Omental fat pad (tissue), 3 donors: ENCODE measurements at regions not wholly inside any gene's neighbourhood (a gene's known extent, or its start where the extent isn't known, plus 50 kb on each side); places are given as distances from the start of the nearest gene placed in this dataset.

Experiments
- ATAC-seq: fragments of 150-250 bp; one replicate; pipeline ENCODE4 v1.9.1; 2016; ENCODE audit warnings: mild to moderate bottlenecking, moderate library complexity; ENCODE audit not compliant: low FRiP score
- DNase-seq: peaks from one replicate; pipeline ENCODE4 v3.0.0-alpha.2; 2019; ENCODE audit warnings: low spot score
- TF ChIP-seq, protein P1 (sequence below), 3 donors: fragments of 450-650 bp; IDR thresholded peaks; one replicate each; pipeline ENCODE4 v1.5.1; 2016 to 2017; ENCODE audit warnings: antibody characterized with exemption in 3 of 3, mild to moderate bottlenecking in 3 of 3, moderate library complexity in 2 of 3

DNA sequence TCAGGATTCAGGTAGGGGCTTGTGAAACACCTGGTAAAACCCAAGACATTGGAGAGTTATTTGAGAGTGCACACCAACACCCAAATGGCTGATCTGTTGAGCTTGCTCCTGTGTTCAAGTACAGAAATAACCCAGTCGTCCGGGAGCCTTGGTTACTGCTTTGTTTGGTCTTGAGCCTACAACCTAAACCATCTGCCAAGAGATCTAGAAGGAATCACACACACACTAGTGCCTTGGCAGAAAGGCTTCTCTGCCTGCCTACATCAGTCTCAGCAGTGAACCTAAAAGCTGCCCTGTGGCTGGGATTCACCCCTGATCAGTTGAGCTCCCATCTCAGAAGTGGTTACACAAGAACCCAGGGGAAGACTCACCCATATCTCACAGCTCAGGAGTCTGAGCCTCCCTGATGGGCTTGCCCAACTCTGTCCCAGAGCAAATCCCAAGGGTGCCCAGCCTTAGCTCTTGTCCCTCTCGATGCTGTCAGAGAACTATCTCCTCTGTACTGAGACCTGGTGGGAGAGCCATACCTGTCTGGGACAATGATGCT is 167.6 kb downstream of the CXCL12 start:
- DNase-seq (no peak), ATAC-seq (no peak)
- TF ChIP-seq, protein P1, sequence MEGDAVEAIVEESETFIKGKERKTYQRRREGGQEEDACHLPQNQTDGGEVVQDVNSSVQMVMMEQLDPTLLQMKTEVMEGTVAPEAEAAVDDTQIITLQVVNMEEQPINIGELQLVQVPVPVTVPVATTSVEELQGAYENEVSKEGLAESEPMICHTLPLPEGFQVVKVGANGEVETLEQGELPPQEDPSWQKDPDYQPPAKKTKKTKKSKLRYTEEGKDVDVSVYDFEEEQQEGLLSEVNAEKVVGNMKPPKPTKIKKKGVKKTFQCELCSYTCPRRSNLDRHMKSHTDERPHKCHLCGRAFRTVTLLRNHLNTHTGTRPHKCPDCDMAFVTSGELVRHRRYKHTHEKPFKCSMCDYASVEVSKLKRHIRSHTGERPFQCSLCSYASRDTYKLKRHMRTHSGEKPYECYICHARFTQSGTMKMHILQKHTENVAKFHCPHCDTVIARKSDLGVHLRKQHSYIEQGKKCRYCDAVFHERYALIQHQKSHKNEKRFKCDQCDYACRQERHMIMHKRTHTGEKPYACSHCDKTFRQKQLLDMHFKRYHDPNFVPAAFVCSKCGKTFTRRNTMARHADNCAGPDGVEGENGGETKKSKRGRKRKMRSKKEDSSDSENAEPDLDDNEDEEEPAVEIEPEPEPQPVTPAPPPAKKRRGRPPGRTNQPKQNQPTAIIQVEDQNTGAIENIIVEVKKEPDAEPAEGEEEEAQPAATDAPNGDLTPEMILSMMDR (IDR thresholded peaks at IDR 0.05): no peak

DNA sequence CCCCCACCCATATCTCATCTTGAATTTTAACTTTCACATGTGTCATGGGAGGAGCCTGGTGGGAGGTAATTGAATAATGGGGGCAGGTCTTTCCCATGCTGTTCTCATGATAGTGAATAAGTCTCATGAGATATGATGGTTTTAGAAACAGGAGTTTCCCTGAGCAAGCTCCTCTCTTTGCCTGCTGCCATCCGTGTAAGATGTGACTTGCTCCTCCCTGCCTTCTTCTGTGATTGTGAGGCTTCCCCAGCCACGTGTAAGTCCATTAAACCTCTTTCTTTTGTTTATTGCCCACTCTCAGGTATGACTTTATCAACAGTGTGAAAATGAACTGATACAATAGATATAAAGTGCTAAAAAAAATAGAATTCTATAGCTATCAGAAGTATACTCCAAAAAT is 168.8 kb downstream of the CXCL12 start:
- DNase-seq (no peak), ATAC-seq (no peak)
- TF ChIP-seq, protein P1 (IDR thresholded peaks at IDR 0.05): no peak

- ATAC-seq (no peak), DNase-seq (no peak)
- TF ChIP-seq, protein P1 (IDR thresholded peaks at IDR 0.05): no peak
Observed at GRCh38 chr10:44209811-44210210, 175.1 kb downstream of the CXCL12 start.

DNA sequence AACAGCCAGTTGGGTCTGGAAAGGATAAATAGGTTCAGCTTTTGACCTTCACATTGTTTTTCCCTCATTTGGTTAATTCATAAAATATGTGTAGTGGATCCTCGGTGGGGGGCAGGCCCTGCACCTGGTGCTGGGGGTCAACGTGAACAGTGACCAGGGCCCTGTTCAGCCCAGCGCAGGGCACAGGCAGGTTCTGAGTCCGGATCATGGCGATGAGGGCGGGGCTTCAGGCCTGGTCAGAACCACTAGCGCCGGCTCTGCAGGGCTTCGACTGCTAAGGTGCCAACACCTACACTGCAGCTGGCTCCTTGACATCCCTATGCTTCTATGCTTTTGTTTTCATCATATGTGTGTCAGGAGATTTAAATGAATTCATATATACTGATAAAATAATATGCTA is 177.7 kb downstream of the CXCL12 start:
- DNase-seq (no peak), ATAC-seq (no peak)
- TF ChIP-seq, protein P1 (IDR thresholded peaks at IDR 0.05): no peak

- ATAC-seq: no peak
- no peak for DNase-seq
Observed at GRCh38 chr10:44206127-44206818, 178.6 kb downstream of the CXCL12 start.

DNA sequence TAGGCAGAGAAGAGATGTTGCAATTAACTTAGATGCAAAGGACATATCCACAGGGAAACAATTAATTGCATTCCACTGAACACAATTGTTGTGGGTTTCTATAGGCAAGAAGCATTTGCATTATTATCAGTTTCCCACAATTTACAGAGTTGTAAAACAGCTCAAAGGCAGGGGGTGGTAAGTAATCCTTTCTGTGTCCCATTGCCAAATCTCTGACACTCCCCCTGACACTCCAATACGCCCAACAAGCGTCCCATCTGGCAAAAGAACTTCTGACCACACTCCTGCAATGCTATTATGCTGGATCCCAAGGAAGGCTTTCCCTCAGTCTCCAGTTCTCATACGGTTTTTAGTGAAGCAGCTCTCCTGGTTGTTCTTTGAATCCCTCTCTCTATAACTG is 179.8 kb downstream of the CXCL12 start:
- DNase-seq (no peak), ATAC-seq (no peak)
- TF ChIP-seq, protein P1 (IDR thresholded peaks at IDR 0.05): no peak

More at GRCh38 chr10:44206127-44206818, 178.6 kb downstream of the CXCL12 start:
- TF ChIP-seq, protein P1 (IDR thresholded peaks at IDR 0.05): no peak

- DNase-seq: no peak
- TF ChIP-seq, protein P1 (IDR thresholded peaks at IDR 0.05): no peak
- ATAC-seq: no peak
Observed at GRCh38 chr10:44203535-44203934, 181.4 kb downstream of the CXCL12 start.
